RWPE1 (cell line): ENCODE measurements at regions not wholly inside any gene's neighbourhood (a gene's known extent, or its start where the extent isn't known, plus 50 kb on each side); places are given as distances from the start of the nearest gene placed in this dataset.
"Not testable (repeated sequence)": the region's sequence is repeated elsewhere in the genome, so short reads cannot be mapped to it uniquely, and the experiment has no call there.

Experiments used
- CTCF ChIA-PET: fragments of 350-600 bp; sonication (Branson Sonifier 250); formaldehyde crosslinking; extraction: SDS; loops from one replicate; lab custom pipeline; 2021; lab: Yijun Ruan, JAX
- POLR2A ChIA-PET: fragments of 400-600 bp; formaldehyde crosslinking; extraction: SDS; loops from one replicate; lab custom pipeline; 2020; ENCODE audit warnings: antibody characterized with exemption; ENCODE audit not compliant: low non-redundant PET; lab: Yijun Ruan, JAX
- DNase-seq: peaks from one replicate; pipeline ENCODE4 v3.0.0; 2012; ENCODE audit warnings: low spot score
- H3K27ac ChIP-seq: fragments of 450-650 bp; 2 replicates; pipeline ENCODE4 v1.5.1; 2017
- TF ChIP-seq, protein P1 (sequence below): fragments of 450-650 bp; conservative IDR thresholded peaks from 2 replicates; pipeline ENCODE4 v1.5.1; 2017; ENCODE audit warnings: low read depth, mild to moderate bottlenecking

DNA sequence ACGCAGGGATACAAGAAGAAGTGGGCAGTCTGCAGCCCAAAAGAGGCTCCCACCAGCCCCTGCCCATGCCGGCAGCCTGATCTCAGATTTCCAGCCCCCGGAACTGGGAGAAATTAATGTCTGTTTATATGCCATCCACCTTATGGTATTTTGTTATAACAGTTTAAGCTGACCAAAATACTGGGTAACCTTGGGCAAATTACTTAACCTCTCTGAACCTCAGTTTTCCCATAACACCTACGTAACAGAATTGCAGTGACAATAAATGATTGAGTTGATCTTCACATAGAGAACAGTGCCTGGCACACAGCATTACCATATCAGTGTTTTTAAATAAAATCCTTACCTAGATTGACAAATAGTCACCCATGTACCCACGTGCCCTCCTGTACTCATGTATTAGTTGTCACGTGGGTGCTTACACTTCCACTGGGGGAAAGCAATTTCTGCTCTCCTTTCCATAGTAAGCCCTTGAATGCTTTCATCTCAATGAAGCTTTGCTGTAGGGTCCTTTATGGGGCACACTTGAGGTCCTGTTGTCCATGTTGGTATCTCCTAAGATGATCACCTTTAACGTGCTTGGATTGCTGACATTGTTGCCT is 54.2 kb upstream of the PHF21A start:
- CTCF ChIA-PET, result interaction anchor here (0.7 kb wide), 2 partner anchors 16 to 215 kb away, joined by 3 read pairs; no protein-coding TSS in a partner anchor
- TF ChIP-seq, protein P1, sequence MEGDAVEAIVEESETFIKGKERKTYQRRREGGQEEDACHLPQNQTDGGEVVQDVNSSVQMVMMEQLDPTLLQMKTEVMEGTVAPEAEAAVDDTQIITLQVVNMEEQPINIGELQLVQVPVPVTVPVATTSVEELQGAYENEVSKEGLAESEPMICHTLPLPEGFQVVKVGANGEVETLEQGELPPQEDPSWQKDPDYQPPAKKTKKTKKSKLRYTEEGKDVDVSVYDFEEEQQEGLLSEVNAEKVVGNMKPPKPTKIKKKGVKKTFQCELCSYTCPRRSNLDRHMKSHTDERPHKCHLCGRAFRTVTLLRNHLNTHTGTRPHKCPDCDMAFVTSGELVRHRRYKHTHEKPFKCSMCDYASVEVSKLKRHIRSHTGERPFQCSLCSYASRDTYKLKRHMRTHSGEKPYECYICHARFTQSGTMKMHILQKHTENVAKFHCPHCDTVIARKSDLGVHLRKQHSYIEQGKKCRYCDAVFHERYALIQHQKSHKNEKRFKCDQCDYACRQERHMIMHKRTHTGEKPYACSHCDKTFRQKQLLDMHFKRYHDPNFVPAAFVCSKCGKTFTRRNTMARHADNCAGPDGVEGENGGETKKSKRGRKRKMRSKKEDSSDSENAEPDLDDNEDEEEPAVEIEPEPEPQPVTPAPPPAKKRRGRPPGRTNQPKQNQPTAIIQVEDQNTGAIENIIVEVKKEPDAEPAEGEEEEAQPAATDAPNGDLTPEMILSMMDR, result no peak
- H3K27ac ChIP-seq, result no peak overlapping the region
- DNase-seq, result no peak
- POLR2A ChIA-PET, result no interaction called here

DNA sequence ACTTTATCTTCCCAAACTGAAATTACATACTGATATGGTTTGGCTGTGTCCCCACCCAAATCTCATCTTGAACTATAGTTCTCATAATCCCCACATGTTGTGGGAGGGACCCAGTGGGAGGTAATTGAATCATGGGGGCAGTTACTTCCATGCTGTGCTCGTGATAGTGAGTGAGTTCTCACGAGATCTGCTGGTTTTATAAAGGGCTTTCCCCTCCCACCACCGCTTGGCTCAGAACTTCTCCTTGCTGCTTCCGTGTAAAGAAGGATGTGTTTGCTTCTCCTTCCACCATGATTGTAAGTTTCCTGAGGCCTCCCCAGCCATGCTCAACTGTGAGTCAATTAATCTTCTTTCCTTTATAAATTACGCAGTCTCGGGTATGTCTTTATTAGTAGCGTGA is 50.4 kb upstream of the PHF21A start:
- POLR2A ChIA-PET, DNase-seq, H3K27ac ChIP-seq, CTCF ChIA-PET: not testable (repeated sequence)
